Skin epidermis (tissue), 12 donors: ENCODE measurements at regions not wholly inside any gene's neighbourhood (a gene's known extent, or its start where the extent isn't known, plus 50 kb on each side); places are given as distances from the start of the nearest gene placed in this dataset.

Experiments
- H3K27ac ChIP-seq, 21 experiments: fragments of 200-600 bp; sonication (generic) in 11 of 21; one replicate each; pipeline ENCODE4 v1.5.0; 2020; ENCODE audit warnings: mild to moderate bottlenecking in 3 of 21, inconsistent platforms in 2 of 21, moderate library complexity in 2 of 21
- H3K4me3 ChIP-seq, 7 experiments: fragments of 200-600 bp; sonication (generic) in 2 of 7; one replicate each; pipeline ENCODE4 v1.5.0; 2020; ENCODE audit warnings: inconsistent platforms in 2 of 7, mild to moderate bottlenecking in 2 of 7, moderate library complexity in 1 of 7

DNA sequence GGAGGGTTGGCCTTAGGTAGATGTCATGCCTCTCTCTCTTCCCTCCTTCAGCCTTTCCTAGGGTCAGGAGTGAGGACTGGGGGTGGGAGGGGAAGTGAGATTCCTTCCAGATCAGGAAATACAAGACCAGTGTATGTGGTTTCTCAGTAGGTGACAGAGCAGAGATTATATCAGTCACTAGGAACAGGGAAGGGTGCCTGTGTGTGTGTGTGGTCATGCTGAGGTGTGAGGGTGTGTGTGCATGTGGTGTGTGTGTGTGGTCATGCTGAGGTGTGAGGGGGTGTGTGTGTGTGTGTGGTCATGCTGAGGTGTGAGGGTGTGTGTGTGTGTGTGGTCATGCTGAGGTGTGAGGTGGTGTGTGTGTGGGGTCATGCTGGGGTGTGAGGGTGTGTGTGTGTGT lies 259.8 kb downstream of the LOXHD1 start:
- no peak overlapping the region for H3K27ac ChIP-seq
- no peak overlapping the region for H3K4me3 ChIP-seq

DNA sequence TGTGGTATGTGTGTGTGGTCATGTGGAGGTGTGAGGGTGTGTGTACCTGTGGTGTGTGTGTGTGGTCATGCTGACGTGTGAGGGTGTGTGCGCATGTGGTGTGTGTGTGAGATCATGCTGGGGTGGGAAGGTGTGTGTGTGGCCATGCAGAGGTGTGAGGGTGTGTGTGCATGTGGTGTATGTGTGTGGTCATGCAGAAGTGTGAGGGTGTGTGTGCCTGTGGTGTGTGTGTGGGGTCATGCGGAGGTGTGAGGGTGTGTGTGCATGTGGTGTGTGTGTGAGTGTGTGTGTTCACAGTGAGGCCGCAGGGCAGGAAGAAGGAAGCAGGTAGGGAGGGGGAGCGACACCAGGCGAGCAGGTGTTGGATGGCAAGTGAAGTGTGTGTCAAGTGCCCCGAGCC lies 259.0 kb downstream of the LOXHD1 start:
- Histone ChIP-seq H3K27ac (no peak overlapping the region), H3K4me3 (no peak overlapping the region)

DNA sequence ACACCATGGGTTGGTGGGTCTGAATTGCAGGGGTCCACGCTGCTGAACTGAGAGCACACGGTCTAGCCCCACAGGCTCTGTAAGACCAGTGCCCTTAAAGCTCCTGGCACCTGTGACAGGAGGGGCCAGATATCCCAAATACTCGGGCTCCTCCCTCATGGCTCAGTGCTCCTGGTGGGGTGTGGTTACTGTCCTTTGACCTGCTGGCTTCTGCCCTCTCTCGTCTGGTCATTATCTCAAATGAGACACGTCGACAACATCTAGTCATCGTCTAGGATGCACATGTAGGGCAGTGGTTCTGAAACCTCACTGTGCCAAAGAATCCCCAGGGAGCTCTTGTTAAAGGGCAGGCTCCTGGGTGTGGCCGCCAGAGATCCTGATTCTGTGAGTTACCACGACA lies 258.4 kb downstream of the LOXHD1 start:
- H3K4me3 ChIP-seq = no peak overlapping the region
- H3K27ac ChIP-seq = no peak overlapping the region

DNA sequence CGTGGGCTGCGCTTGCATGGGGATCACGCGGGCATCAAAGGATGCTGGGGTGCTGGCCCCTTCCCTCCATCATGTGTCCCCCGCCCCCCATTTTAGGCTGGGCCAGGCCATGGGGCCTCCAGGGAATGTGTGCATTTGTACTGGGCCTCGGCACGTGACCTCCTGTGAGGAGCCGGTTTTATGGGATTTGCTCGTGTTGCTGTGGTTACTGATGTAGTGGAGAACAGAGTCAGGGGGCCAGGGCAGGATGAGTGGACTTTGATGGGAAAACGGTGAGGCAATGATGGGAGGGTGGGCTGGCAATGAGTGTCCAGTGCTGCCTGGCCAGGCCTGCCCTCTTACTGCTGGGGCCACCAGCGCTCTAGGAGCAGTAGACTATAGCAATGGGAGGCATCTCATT lies 257.7 kb downstream of the LOXHD1 start:
- H3K4me3 ChIP-seq = no peak overlapping the region
- no peak overlapping the region for H3K27ac ChIP-seq

DNA sequence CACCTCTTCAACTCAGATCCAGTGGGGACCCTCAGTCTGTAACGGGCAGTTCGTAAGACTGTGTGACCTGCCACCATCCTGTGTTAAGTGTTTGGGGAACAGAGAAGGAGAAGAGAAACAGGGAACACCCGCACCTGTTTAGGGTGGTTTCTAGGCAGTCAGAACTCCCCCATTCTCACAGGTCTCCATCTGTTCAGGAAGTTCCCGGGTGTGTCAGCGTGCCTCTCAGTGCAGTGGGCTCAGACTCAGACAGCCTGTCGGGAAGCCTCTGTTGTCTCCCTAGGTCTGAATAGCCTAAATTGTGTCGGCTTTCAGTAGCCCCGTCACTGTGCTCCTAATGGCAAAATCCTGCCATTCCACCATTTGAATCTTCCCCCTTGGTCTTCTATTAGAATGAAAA lies 256.6 kb downstream of the LOXHD1 start:
- no peak overlapping the region for H3K27ac ChIP-seq
- no peak overlapping the region for H3K4me3 ChIP-seq

DNA sequence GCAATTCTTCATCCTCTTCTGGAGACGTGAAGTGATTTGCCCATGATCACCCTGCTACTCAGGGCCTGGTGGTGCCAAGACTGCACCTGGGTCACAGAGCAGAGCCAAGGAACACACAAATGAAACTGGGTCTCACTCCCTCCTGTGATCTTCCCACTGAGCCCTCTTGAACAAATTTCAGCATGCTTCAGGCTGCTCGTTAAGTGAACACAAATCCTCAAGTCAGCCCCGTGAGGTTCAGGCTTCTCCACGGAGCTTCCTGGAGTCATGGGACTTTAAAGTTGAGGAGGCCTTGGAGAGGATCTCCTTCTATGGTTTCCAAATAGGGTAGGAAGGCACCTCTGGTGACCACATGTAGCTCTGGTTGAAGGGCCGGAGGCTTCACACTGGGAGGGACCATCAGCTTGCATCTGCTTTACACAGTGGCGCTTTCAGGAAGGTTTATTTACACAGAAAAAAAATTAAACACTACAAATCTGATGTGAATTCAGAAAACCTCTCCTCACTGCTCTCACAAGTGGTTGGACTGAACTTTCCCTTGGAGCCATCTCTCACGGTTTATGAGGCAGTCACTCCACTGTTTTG lies 255.4 kb downstream of the LOXHD1 start:
- H3K4me3 ChIP-seq = no peak overlapping the region
- H3K27ac ChIP-seq = no peak overlapping the region

DNA sequence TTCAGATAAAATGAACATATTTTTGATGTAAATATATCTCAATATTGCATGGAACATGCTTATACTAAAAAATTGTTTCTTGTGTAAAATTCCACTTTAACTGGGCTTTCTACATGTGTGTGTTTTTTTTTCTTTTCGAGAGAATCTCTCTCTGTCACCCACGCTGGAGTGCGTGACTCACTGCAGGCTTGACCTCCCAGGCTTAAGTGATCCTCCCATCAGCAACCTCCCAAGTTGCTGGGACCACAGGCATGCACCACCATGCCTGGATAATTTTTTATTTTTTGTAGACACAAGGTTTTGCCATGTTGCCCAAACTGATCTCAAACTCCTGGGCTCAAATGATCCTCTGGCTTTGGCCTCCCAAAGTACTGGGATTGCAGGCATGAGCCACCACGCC lies 254.6 kb downstream of the LOXHD1 start:
- H3K27ac ChIP-seq = no peak overlapping the region

DNA sequence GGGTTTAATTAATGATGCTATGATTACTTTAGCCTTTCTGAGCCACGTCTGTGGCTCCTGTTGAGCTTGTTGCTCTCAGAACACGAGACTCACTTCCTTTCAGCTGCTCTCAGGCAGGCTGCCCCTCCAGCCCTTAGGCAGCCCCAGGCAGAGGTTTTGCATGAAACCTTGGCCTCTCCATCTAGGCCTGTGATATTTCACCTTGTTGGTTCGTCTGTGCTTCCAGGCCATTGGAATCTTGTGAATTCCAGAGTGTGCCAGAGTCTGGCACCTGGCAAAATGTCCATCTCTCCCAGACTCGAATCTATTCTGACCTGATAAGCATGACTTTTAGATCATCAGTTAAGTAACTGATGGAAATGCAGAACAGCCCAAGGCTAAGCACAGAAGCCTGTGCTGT lies 254.1 kb downstream of the LOXHD1 start:
- Histone ChIP-seq H3K4me3 (no peak overlapping the region), H3K27ac (no peak overlapping the region)

More for the DNA sequence above, 254.6 kb downstream of the LOXHD1 start:
- no peak overlapping the region for H3K4me3 ChIP-seq

DNA sequence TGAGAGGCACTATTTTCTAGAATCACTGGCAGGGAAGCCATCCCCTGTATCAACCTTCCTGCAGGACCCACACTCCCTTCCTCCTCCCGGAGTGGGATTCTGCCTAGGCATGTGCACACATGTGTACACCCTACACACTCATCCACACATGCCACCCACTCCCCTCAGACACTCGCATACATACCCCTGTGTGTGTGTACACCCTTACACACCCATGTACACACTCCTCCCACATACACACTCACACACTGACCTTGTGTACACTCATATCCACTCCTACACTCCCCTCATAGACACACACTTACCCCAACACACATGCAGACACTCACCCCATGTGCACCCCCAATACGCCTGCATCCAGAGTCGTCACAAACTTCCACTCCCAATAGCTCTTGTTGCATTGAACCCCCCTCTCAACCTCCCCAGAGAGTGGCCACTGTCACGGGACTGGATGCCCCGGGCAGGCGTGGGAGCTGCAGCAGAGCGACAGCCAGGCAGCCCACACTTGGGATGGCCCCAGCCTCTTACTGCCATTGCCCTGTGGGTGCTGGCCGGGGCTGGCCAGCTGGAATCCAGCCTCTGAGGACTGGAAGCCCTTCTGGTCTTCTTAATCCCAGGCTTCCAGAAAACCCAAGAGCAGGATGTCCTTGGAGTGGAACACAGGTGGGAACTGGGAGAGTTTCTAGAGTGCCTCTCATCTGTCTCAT lies 251.0 kb downstream of the LOXHD1 start:
- Histone ChIP-seq H3K27ac (peak overlapping the region in 4 of 21 experiments; percentile 11 to 55 (median 32)), H3K4me3 (no peak overlapping the region)

DNA sequence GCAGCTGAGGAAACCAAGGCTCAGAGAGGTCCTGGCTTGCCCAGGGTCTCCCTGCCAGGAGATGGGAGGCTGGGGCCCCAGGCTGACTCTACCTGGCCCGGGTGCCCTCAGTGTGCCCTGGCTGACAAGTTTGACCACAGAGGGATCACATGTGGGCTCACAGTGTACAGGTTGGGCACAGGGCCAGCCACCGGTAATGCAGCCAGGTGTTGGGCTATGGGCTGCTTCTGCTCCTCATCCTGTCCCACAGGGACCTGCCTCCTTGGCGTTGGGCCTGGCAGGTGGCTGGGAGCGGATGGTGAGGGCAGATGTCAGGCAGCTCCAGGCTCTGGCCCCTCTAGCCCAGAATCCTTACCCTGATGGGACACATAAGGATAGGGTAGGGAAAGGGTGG lies 250.5 kb downstream of the LOXHD1 start:
- H3K4me3 ChIP-seq = no peak overlapping the region
- peak overlapping the region in 7 of 21 experiments; percentile 11 to 77 (median 55) for H3K27ac ChIP-seq

DNA sequence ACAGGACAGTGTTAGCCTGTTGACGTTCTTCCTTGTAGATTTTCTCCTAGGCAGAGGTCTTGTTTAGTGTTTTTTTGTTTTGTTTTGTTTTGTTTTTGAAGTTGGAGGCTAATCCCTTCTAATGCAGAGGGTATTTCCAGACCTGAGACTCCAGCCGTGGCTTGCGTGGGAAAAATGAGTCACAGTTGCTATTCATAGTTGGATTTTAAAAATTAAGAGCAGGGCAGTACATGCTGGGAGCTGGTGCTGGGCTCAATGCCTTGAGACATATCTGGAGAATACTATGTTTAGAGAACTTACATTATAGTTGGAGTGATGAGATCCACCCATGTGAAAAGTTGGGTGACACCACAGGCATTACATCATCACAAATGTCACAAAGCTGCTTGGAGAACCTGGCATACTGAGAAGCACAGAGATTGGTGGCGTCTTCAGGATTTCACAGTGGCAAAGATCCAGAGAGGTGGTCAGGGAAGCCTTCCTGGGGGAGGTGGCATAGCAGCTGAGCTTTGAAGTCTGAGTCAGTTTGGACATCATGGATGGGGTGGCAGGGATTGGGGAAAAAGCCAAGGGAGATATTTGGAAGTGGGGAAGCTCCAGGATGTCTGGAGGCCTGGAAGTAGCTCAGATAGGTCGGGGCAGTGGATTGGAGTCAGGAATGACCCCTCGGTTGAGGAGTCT lies 249.4 kb downstream of the LOXHD1 start:
- H3K4me3 ChIP-seq = no peak overlapping the region
- peak overlapping the region in 7 of 21 experiments; percentile 11 to 77 (median 55) for H3K27ac ChIP-seq

DNA sequence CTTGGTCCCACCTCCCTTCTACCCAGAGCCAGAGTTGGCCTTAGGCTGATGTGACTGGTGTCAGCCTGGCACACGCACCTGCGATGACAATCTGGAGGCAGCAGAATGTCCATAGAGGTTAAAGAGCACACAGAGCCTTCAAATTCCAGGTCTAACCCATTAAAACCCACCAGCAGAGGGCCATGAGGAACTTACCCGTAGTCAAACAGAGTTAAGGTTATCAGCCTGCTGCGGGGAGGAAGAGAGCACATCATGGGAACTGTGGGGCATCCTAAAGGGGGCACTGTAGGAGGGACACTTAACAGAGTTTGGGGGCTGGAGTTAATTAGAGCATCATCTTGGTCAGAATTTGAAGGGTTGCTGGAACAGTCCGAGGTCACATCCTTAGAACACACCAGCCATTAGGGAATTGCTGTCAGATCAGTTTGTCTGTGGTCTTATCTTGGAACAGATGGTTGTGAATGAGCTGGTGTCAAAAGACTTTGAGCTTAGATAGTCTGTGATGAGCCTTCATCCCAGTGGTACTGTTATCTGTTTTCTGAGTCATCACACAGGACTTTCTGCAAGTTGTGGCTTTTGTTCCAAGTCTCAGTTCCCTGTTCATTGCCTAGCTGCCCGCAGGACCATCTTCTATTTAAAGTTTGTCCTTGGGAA lies 248.6 kb downstream of the LOXHD1 start:
- Histone ChIP-seq H3K27ac (peak overlapping the region in 3 of 21 experiments; percentile 30 to 55 (median 52)), H3K4me3 (no peak overlapping the region)

DNA sequence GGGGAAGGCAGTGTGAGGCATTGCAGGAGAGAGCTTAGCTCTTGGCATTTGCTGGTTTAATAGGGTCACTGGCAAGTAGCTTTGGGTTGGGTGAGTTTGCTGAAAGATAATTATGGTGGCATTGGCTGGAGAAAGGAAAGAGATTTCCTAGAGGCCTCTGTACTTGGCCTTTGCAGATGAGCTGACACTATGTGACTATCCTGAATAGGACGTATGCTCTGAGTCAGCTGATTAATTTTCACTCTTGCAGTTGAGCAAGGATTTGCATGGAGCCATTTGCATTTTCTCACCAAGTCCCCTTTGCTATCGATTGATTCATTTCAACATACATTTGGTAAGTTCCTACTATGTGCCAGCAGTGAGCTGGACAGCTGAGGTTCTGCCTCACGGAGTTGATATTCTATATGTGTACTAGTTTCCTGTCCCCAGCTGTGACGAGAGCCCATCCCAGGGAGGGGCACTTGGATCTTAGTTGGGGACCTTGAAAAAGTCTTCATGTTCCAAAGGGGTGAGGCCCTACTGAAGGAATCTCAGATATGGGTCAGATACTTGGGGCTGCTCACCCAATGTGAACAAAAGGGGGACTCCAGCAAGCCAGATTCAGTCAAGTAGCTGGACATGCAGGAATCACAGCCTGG lies 245.7 kb downstream of the LOXHD1 start:
- no peak overlapping the region for H3K27ac ChIP-seq

DNA sequence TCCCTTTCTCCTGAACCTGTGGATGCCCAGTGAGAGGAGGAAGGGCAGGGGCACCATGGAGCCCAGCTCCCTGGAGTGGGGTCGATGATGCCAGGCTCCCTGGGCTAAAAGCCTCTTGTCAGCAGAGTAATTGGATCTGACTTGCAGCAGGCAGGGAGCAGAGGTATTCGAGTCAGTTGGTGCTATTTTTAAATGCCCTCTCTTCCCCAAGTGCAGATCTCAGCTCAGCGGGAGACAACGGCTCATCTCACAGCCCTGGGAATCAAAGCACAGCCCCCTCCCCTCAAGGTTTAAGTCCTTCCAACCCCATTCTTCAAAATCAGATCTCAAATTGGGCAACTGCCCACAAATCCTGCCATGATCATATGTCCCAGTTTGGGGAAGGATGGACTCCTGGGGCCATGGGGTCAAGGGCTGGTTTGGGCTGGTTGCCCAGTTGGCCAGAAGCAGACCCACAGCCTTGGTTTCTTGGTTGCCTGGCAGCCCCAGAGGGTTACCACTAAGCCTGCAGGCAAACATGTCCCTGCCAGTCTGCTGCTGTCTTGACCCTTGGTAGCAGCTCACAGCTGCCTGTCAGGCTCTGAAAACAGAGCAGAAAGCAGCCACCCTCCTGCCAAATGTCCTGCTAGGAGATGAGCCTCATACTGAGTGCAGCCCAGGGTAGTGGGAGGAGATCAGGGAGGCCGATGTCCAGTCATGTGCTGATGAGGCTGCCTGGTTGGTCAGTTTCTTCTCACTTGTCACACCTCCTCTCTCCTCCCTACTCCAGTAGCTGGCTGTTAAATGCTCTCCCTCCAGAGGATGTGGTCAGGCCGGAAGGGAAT lies 244.9 kb downstream of the LOXHD1 start:
- no peak overlapping the region for H3K27ac ChIP-seq
- no peak overlapping the region for H3K4me3 ChIP-seq

More for the DNA sequence above, 245.7 kb downstream of the LOXHD1 start:
- H3K4me3 ChIP-seq = no peak overlapping the region

DNA sequence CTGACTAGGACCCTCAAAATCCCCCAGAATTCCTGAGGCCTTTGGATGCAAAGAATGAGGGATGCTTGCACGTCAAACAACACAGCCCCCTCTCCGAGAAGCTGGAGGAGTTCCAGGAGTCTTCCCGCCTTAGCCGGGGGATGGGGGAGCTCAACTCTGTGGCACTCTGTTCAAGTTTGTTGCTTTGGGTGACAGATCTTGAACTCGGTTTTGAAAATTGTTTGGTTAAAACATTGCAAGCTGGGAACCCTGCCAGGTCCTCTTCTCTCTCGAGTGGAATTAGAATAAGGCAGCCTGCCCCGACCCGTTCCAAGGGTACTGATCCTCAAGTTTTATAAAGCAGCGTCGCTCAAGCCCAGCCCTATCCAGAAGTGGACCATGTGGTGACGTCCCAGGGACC lies 244.1 kb downstream of the LOXHD1 start:
- Histone ChIP-seq H3K27ac (no peak overlapping the region), H3K4me3 (no peak overlapping the region)

DNA sequence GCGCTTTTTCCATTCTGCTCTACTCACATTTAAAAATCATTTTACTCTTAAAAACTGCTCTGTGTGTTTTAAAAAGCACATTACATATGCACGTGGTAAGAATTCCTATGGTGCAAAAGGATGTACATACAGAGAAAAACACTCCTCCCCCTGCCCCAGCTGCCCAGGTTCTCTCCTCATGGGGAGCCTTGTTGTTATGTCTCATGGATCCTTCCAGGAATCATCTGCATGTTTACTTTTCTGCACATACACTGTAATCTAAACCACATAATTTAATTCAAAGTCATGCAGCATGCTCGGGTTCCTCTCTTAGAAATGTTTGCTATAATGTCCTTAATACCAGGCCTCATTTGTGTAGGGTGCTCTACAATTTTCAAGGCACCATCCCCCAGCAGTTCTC lies 243.3 kb downstream of the LOXHD1 start:
- no peak overlapping the region for H3K4me3 ChIP-seq
- no peak overlapping the region for H3K27ac ChIP-seq

DNA sequence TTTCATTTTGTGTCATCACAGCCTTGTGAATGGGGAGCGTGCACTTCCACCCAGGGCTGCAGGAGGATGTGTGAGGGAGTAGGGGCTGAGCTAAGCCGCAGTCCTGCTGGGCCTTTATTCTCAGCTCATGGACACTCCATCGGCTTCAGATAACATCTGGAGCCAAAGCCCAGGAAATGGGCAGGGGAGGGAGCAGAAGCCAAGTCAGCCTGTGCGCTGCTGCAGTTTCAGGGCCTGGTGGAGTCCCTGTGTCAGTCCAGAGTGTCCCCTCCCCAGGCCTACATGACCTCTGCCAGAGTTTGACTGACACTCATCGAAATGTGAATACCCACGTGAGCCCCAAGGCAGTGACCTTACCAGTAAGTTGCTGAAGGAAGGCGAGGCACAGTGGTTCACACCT lies 242.2 kb downstream of the LOXHD1 start:
- Histone ChIP-seq H3K4me3 (no peak overlapping the region), H3K27ac (no peak overlapping the region)

DNA sequence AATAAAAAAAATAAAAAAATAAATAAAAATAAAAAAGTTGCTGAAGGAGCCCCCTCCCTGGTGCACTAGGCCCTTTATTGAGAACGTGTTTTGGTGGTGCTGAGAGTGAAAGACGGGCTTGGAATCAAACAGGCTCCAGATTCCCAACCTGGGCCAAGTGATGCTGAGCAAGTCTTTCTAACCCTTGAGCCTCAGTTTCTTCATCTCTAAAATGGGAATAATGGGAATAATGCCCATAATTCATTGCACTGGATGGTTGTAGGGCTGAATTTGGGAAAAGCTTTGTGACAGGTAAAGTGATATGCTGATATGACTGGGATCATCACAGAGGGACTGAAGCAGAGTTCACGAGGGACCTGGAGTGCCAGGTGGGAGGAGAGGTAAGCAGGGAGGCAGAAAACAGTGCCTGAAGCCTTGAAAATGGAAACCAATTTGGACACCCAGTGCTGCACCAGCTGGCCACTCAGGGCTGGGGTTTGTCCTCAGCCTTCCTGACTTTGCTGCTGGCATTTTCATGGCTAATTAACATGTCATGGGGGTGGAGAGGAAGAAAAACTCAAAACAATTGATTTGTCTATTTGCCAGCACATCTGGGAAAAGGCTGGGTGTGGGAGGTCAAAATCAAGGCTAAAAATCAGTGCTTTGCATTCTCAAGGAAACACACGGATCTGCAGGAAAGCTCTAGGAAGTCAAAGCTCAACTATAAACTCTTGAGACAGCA lies 241.3 kb downstream of the LOXHD1 start:
- no peak overlapping the region for H3K27ac ChIP-seq
- no peak overlapping the region for H3K4me3 ChIP-seq
